ENCODE measurements at regions not wholly inside any gene's neighbourhood (a gene's known extent, or its start where the extent isn't known, plus 50 kb on each side); places are given as distances from the start of the nearest gene placed in this dataset.

DNA sequence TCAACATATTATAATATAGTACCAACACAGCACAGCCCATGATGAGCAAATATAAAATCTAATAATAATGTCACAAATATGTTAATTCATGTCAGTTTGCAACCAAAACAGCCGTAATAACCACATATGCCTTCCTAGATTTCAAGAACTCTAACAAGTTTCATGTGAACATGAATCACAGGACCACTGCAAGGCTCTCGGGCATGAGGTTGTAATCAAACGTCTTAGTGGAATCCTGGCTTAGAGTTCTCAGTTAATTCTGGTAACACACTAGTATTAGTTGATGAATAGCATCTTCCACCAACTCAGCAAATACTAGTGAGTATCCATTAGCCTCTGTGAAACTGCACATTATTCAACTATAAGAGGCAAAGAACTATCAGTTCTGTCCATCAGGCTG lies 379.3 kb upstream of the TENM3 start:
- no peaks in the 10 kb centered on the region for H3K27me3 ChIP-seq (ENCODE audit: control insufficient read depth, insufficient read depth, low read length)
- H3K27ac ChIP-seq (ENCODE audit: low read depth in 2 of 2, low read length in 2 of 2), result no peak overlapping the region
- FAIRE-seq (no peak), DNase-seq (no peak)
- intact Hi-C loops (cut with DNase I), result no loop called here
- no peak overlapping the region for H3K4me3 ChIP-seq (ENCODE audit: low read length in 3 of 3)
- H3K4me1 ChIP-seq (ENCODE audit: control insufficient read depth in 2 of 3, insufficient read depth in 2 of 3, low read depth in 1 of 3, low read length in 3 of 3), result no peaks in the 10 kb centered on the region
- H3K9me3 ChIP-seq (ENCODE audit: control insufficient read depth in 2 of 3, insufficient read depth in 1 of 3, low read length in 3 of 3), result no peaks in the 10 kb centered on the region
- TF ChIP-seq, protein P1, sequence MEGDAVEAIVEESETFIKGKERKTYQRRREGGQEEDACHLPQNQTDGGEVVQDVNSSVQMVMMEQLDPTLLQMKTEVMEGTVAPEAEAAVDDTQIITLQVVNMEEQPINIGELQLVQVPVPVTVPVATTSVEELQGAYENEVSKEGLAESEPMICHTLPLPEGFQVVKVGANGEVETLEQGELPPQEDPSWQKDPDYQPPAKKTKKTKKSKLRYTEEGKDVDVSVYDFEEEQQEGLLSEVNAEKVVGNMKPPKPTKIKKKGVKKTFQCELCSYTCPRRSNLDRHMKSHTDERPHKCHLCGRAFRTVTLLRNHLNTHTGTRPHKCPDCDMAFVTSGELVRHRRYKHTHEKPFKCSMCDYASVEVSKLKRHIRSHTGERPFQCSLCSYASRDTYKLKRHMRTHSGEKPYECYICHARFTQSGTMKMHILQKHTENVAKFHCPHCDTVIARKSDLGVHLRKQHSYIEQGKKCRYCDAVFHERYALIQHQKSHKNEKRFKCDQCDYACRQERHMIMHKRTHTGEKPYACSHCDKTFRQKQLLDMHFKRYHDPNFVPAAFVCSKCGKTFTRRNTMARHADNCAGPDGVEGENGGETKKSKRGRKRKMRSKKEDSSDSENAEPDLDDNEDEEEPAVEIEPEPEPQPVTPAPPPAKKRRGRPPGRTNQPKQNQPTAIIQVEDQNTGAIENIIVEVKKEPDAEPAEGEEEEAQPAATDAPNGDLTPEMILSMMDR (IDR thresholded peaks at IDR 0.05; ENCODE audit: borderline replicate concordance, extremely low read depth, insufficient read depth), result no peak
- H3K9ac ChIP-seq (ENCODE audit: low read length in 3 of 3), result no peak overlapping the region
- no peaks in the 10 kb centered on the region for H3K36me3 ChIP-seq (ENCODE audit: control insufficient read depth in 2 of 3, insufficient read depth in 3 of 3, low read length in 3 of 3)

DNA sequence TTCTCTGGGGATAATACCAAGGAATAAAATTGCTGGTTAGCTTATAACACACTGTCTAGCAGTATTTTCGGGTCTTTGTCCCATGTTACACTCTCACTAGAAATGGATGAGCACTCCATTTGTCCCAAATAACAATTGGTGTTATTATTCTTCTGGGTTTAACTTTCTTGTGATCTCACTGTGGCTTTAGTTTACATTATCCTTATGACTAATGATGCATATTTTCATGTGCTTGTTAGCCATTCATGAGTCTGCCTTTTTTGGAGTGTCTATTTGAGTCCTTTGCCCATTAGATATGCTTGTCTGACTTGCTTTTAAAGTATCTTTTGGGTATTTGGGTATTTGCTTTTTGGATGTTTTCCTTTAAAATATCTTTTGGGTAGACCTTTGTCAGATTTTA lies 372.9 kb upstream of the TENM3 start:
- Histone ChIP-seq H3K9ac (ENCODE audit: low read length in 3 of 3) (no peak overlapping the region), H3K27me3 (ENCODE audit: control insufficient read depth, insufficient read depth, low read length) (no peaks in the 10 kb centered on the region), H3K36me3 (ENCODE audit: control insufficient read depth in 2 of 3, insufficient read depth in 3 of 3, low read length in 3 of 3) (no peaks in the 10 kb centered on the region), H3K4me3 (ENCODE audit: low read length in 3 of 3) (no peak overlapping the region), H3K27ac (ENCODE audit: low read depth in 2 of 2, low read length in 2 of 2) (no peak overlapping the region), H3K4me1 (ENCODE audit: control insufficient read depth in 2 of 3, insufficient read depth in 2 of 3, low read depth in 1 of 3, low read length in 3 of 3) (no peaks in the 10 kb centered on the region), H3K9me3 (ENCODE audit: control insufficient read depth in 2 of 3, insufficient read depth in 1 of 3, low read length in 3 of 3) (no peaks in the 10 kb centered on the region)
- no peak for DNase-seq
- no peak for FAIRE-seq
- intact Hi-C loops (cut with DNase I), result no loop called here
- TF ChIP-seq, protein P1 (IDR thresholded peaks at IDR 0.05; ENCODE audit: borderline replicate concordance, extremely low read depth, insufficient read depth), result no peak

DNA sequence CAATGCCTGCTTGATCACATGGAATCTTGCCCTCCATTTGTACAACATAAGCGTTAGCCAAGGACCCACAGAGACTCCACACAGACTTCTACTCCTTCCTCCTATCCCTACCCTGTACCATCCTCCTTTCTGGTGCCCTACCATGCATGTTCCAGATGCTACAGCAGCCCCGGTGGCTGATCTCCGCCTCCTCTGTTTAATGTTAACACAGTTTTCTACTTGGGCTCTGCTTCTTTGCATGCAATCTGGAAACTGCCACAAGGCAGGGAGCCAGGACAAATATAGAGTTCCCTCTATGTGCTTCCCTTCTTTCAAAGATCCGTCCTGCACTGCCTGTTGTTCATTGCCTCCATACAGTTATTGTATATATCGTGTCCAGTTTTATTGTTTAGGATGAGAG lies 368.6 kb upstream of the TENM3 start:
- no peak for FAIRE-seq
- Histone ChIP-seq H3K27me3 (ENCODE audit: control insufficient read depth, insufficient read depth, low read length) (no peaks in the 10 kb centered on the region), H3K36me3 (ENCODE audit: control insufficient read depth in 2 of 3, insufficient read depth in 3 of 3, low read length in 3 of 3) (no peaks in the 10 kb centered on the region), H3K4me3 (ENCODE audit: low read length in 3 of 3) (no peak overlapping the region), H3K9ac (ENCODE audit: low read length in 3 of 3) (no peak overlapping the region), H3K9me3 (ENCODE audit: control insufficient read depth in 2 of 3, insufficient read depth in 1 of 3, low read length in 3 of 3) (no peaks in the 10 kb centered on the region), H3K4me1 (ENCODE audit: control insufficient read depth in 2 of 3, insufficient read depth in 2 of 3, low read depth in 1 of 3, low read length in 3 of 3) (no peaks in the 10 kb centered on the region), H3K27ac (ENCODE audit: low read depth in 2 of 2, low read length in 2 of 2) (no peak overlapping the region)
- intact Hi-C loops (cut with DNase I), result no loop called here
- DNase-seq, result no peak
- TF ChIP-seq, protein P1 (IDR thresholded peaks at IDR 0.05; ENCODE audit: borderline replicate concordance, extremely low read depth, insufficient read depth), result no peak

DNA sequence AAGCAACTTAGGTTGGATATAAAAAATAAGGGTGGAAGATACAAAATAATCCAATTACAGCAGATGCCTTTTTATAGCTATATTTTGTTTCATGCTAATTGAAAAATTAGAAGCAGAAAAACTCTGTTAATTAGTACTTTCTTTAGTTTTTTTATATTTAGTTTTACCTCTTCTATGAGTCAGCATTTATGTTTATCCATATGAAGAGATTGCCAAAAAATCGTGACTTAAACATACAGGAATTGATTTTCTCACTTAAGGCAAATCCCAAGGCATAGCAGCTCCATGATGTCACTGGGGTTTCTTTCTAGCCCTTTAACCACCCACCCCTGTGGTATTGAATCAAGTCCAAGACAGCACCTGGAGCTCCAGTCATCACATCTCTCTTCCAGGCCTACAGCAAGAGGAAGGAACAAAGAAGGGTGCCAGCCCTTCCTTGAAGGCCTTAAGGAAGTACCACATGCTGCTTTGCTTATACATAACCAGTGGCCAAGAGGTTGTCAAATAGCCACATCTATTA lies 365.8 kb upstream of the TENM3 start:
- FAIRE-seq, result no peak
- H3K4me3 ChIP-seq (ENCODE audit: low read length in 3 of 3), result no peak overlapping the region
- H3K4me1 ChIP-seq (ENCODE audit: control insufficient read depth in 2 of 3, insufficient read depth in 2 of 3, low read depth in 1 of 3, low read length in 3 of 3), result no peaks in the 10 kb centered on the region
- intact Hi-C loops (cut with DNase I), result no loop called here
- no peak overlapping the region for H3K9ac ChIP-seq (ENCODE audit: low read length in 3 of 3)
- TF ChIP-seq, protein P1 (IDR thresholded peaks at IDR 0.05; ENCODE audit: borderline replicate concordance, extremely low read depth, insufficient read depth), result no peak
- DNase-seq, result no peak
- no peak overlapping the region for H3K27ac ChIP-seq (ENCODE audit: low read depth in 2 of 2, low read length in 2 of 2)
- no peaks in the 10 kb centered on the region for H3K9me3 ChIP-seq (ENCODE audit: control insufficient read depth in 2 of 3, insufficient read depth in 1 of 3, low read length in 3 of 3)
- no peaks in the 10 kb centered on the region for H3K27me3 ChIP-seq (ENCODE audit: control insufficient read depth, insufficient read depth, low read length)
- no peaks in the 10 kb centered on the region for H3K36me3 ChIP-seq (ENCODE audit: control insufficient read depth in 2 of 3, insufficient read depth in 3 of 3, low read length in 3 of 3)

Data from kidney (tissue), 13 donors.